ENCODE measurements at regions not wholly inside any gene's neighbourhood (a gene's known extent, or its start where the extent isn't known, plus 50 kb on each side); places are given as distances from the start of the nearest gene placed in this dataset.
A peak's percentile ranks its signal among the peaks of the same experiment; 100 is the strongest.

DNA sequence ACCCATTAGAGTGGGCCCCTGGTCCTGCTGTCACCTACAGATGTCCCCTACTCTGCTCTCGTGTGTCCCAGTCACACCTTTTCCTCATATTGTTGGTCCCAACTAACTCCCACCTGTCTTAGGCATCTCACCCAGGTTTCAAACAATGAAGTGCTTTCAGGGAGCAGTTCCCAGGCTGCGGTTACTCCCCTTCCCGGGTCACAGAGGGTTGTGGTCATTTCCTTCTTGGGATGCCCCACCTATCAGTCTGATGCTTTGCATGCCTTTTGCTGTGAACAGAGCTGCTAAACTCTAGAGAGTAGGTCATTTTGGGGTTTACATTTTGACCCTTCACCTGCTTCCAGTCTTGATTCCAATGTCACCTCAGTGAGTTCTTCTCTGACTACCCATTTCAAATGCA, 181.6 kb downstream of the CDC5L start:
- 85 to 86% (median 86%) methylated on average over 3 of the region's 3 CpGs for WGBS, 3 donors
- no peak overlapping the region for H3K27ac ChIP-seq
- H3K4me1 ChIP-seq (ENCODE audit: insufficient read depth): peaks cover 4% of the 10 kb centered on the region
- no peaks in the 10 kb centered on the region for H3K9me3 ChIP-seq
- TF ChIP-seq CTCF (IDR thresholded peaks at IDR 0.05) (no peak), EP300 (IDR thresholded peaks at IDR 0.05) (no peak), POLR2A (IDR thresholded peaks at IDR 0.05) (no peak)
- H3K4me3 ChIP-seq: no peak overlapping the region
- H3K36me3 ChIP-seq: no peaks in the 10 kb centered on the region
- DNase-seq: no peak
- H3K27me3 ChIP-seq: no peaks in the 10 kb centered on the region
- intact Hi-C loops (cut with DNase I): no loop called here

DNA sequence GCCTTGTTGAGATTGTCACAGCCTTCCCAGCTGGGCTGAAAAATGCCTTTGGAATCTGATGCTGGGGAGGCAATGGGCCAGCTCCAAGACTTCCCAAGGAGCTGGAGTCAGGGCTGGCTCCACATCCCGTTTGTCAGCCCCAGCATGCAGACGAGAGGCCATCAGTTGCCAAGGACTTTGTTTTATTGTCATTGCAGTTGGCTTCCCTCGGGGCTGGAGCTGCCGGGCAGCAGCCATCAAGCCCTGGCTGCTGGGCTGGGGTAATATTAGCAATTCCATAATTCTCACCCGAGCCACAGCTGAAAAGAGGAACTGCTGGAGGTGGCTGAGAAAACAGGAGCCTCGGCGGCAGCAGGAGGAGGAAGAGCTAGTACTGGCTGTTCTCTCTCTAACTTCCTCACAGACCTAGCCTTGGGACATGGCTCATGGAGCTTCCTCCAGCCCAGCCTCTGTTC, 182.5 kb downstream of the CDC5L start:
- Histone ChIP-seq H3K9me3 (no peaks in the 10 kb centered on the region), H3K27ac (no peak overlapping the region), H3K4me1 (ENCODE audit: insufficient read depth) (peaks cover 4% of the 10 kb centered on the region), H3K36me3 (no peaks in the 10 kb centered on the region), H3K4me3 (no peak overlapping the region), H3K27me3 (no peaks in the 10 kb centered on the region)
- TF ChIP-seq EP300 (IDR thresholded peaks at IDR 0.05): no peak
- TF ChIP-seq POLR2A (IDR thresholded peaks at IDR 0.05): no peak
- TF ChIP-seq CTCF (IDR thresholded peaks at IDR 0.05): no peak
- intact Hi-C loops (cut with DNase I): no loop called here
- WGBS, 3 donors: 1 to 9% (median 6%) methylated on average over 7 of the region's 7 CpGs
- DNase-seq: peak in 1 of 5 donors; percentile 49

GRCh38 chr6:44571510-44571909, 184.0 kb downstream of the CDC5L start:
- Histone ChIP-seq H3K27me3 (no peaks in the 10 kb centered on the region), H3K9me3 (no peaks in the 10 kb centered on the region), H3K4me3 (no peak overlapping the region), H3K36me3 (no peaks in the 10 kb centered on the region), H3K27ac (no peak overlapping the region), H3K4me1 (ENCODE audit: insufficient read depth) (peaks cover 4% of the 10 kb centered on the region)
- WGBS, 3 donors: 89 to 96% (median 95%) methylated on average over 1 of the region's 1 CpG
- no peak for TF ChIP-seq CTCF (IDR thresholded peaks at IDR 0.05)
- no peak for TF ChIP-seq EP300 (IDR thresholded peaks at IDR 0.05)
- no peak for TF ChIP-seq POLR2A (IDR thresholded peaks at IDR 0.05)
- no peak for DNase-seq
- intact Hi-C loops (cut with DNase I): no loop called here

DNA sequence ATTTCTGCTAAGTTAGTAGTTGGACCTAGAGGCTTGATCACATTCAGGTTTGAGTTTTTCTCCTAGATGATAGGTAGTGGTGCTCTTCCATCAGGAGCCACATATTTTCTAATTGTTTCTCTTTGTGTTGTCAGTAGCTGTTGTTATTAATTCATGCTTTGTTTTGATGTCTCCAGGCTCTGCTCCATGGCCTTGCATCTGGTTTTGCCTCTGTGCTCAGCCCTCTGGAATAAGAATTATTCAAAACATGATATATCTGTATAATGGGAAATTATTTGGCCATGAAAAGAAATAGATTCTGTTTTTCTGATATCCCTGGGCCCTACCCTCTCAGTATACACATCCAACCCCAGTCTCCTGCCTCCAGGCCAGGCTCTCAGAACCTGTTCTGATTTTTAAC, 184.8 kb downstream of the CDC5L start:
- TF ChIP-seq EP300 (IDR thresholded peaks at IDR 0.05) (no peak), POLR2A (IDR thresholded peaks at IDR 0.05) (no peak), CTCF (IDR thresholded peaks at IDR 0.05) (no peak)
- Histone ChIP-seq H3K4me3 (no peak overlapping the region), H3K9me3 (no peaks in the 10 kb centered on the region), H3K4me1 (ENCODE audit: insufficient read depth) (peaks cover 4% of the 10 kb centered on the region), H3K27me3 (no peaks in the 10 kb centered on the region), H3K27ac (no peak overlapping the region), H3K36me3 (no peaks in the 10 kb centered on the region)
- no peak for DNase-seq
- intact Hi-C loops (cut with DNase I): no loop called here

DNA sequence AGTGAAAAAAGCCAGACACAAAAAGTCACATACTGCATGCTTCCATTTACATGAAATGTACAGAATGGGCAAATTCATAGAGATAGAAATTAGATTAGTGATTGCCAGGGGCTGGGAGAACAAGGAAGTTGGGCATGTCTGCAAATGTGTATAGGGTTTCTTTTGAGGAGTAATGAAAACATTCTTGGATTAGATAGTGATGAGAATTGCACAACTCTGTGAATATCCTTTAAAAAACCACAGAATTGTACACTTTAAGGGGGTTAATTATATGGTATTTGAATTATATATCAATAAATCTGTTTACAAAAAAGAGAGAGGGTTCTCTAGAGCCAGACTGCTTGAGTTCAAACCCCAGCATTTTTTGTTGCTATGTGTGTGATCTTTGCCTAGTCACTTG, 188.1 kb downstream of the CDC5L start:
- no peaks in the 10 kb centered on the region for H3K4me1 ChIP-seq (ENCODE audit: insufficient read depth)
- no peaks in the 10 kb centered on the region for H3K36me3 ChIP-seq
- no peaks in the 10 kb centered on the region for H3K9me3 ChIP-seq
- no peak for TF ChIP-seq POLR2A (IDR thresholded peaks at IDR 0.05)
- H3K4me3 ChIP-seq: no peak overlapping the region
- H3K27me3 ChIP-seq: no peaks in the 10 kb centered on the region
- no peak overlapping the region for H3K27ac ChIP-seq
- intact Hi-C loops (cut with DNase I): no loop called here
- DNase-seq: no peak
